GM12801 (cell line): ENCODE measurements at regions not wholly inside any gene's neighbourhood (a gene's known extent, or its start where the extent isn't known, plus 50 kb on each side); places are given as distances from the start of the nearest gene placed in this dataset.

Source experiments
- CTCF ChIP-seq: IDR thresholded peaks from one replicate; pipeline ENCODE4 v1.5.1; 2011; ENCODE audit warnings: control low read depth; ENCODE audit not compliant: insufficient read length; ENCODE audit errors: extremely low read depth

- TF ChIP-seq CTCF = no peak
Observed at GRCh38 chr3:159726231-159726964, 262.2 kb upstream of the IL12A start.

- no peak for TF ChIP-seq CTCF
Observed at GRCh38 chr3:159727506-159727905, 261.1 kb upstream of the IL12A start.

GRCh38 chr3:159731254-159731653, 257.4 kb upstream of the IL12A start:
- no peak for TF ChIP-seq CTCF

- TF ChIP-seq CTCF = no peak
Observed at GRCh38 chr3:159732172-159733111, 256.2 kb upstream of the IL12A start.

GRCh38 chr3:159733194-159733860, 255.3 kb upstream of the IL12A start:
- TF ChIP-seq CTCF = no peak

- TF ChIP-seq CTCF = no peak
Observed at GRCh38 chr3:159734681-159735080, 254.0 kb upstream of the IL12A start.

GRCh38 chr3:159739166-159739565, 249.5 kb upstream of the IL12A start:
- no peak for TF ChIP-seq CTCF
